ENCODE measurements at regions not wholly inside any gene's neighbourhood (a gene's known extent, or its start where the extent isn't known, plus 50 kb on each side); places are given as distances from the start of the nearest gene placed in this dataset.

DNA sequence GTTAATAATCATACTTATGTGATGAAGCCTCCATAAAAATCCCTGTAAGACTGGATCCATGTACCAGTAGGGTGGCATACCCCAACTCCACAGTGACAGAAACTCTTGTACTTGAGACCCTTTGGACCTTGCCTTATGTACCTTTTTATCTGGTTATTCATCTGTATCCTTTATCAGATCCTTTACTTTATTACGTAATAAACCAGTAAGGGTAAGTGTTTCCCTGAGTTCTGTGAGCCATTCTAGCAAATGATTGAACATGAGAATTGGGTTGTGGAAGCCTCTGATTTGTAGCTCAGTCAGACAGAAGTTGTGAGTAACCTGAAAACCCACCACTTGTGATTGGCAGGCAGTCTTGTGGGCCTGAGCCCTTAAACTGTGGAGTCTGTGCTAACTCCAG is 229.7 kb downstream of the FOXA2 start:
- Histone ChIP-seq H3K9ac (ENCODE audit: insufficient read depth, low read depth, low read length) (no peak overlapping the region), H3K4me1 (ENCODE audit: insufficient read depth, low read length) (no peaks in the 10 kb centered on the region), H3K4me2 (ENCODE audit: low read depth, low read length) (no peak overlapping the region), H3K79me2 (ENCODE audit: insufficient read depth, low read length) (no peaks in the 10 kb centered on the region), H3K9me3 (ENCODE audit: low read length) (no peaks in the 10 kb centered on the region), H4K20me1 (ENCODE audit: insufficient read depth, low read length) (no peaks in the 10 kb centered on the region), H2AFZ (ENCODE audit: low read length) (no peak overlapping the region), H3K27ac (ENCODE audit: extremely low read length, insufficient read depth, low read length) (no peak overlapping the region), H3K27me3 (ENCODE audit: control insufficient read depth in 1 of 2, insufficient read depth in 2 of 2, low read length in 2 of 2) (peaks cover 0 to 9% of the 10 kb centered on the region in 2 experiments; a peak in 2 of 5 replicates), H3K4me3 (replicated peaks in 1 of 3; ENCODE audit: insufficient read depth in 1 of 3, low read depth in 2 of 3, low read length in 3 of 3) (no peak overlapping the region), H3K36me3 (replicated peaks in 1 of 2; ENCODE audit: control insufficient read depth in 1 of 2, insufficient read depth in 2 of 2, low read length in 2 of 2) (no peaks in the 10 kb centered on the region)
- no peak for DNase-seq (ENCODE audit: low spot score)
- 69% methylated on average over 1 of the region's 1 CpG for WGBS (ENCODE audit: low lambda C conversion rate)
- no peak for FAIRE-seq
- POLR2A ChIA-PET: no interaction called here
- CTCF ChIA-PET (ENCODE audit: low intra/inter-chr PET ratio, low total read pairs): no interaction called here
- in situ Hi-C loops (cut with HindIII; ENCODE audit: extremely low pct_ligation_motif_present, low pct_unique_long_range_greater_than_20kb): no loop called here
- intact Hi-C loops (cut with micrococcal nuclease; ENCODE audit: unreplicated experiment): no loop called here
- no TSS peak for BruUV-seq (replicated peaks)
- no peak for ATAC-seq
- TF ChIP-seq MAFF (IDR thresholded peaks at IDR 0.05; ENCODE audit: low read depth, low read length) (no peak), TGIF2 (CRISPR knock-in tag; IDR thresholded peaks at IDR 0.05) (no peak), ZNF367 (CRISPR knock-in tag; IDR thresholded peaks at IDR 0.05; ENCODE audit: borderline replicate concordance) (no peak), E2F2 (CRISPR knock-in tag; IDR thresholded peaks at IDR 0.05; ENCODE audit: borderline replicate concordance) (no peak), AHR (CRISPR knock-in tag; IDR thresholded peaks at IDR 0.05) (no peak), ZGPAT (CRISPR knock-in tag; IDR thresholded peaks at IDR 0.05) (no peak), MEF2D (CRISPR knock-in tag; IDR thresholded peaks at IDR 0.05) (no peak)

DNA sequence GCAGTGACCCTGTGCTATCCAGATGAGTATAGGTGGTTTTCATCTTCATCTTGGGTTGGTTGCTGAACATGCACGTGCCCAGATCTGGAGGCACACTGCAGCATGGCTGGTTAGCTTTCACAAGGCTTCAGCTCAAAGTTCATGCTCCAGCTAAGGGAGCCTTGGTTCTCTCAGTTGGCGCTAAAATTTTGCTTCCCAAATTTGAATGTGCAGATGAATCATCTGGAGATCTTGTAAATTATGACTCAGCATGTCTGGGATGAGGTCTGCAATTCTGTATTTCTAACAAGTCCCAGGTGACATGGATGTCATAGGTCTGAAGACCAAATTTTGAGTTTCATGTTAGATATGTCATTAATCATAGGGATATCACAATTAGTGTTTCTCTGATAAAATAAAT is 230.8 kb downstream of the FOXA2 start:
- H2AFZ ChIP-seq (ENCODE audit: low read length): no peak overlapping the region
- H3K27ac ChIP-seq (ENCODE audit: extremely low read length, insufficient read depth, low read length): no peak overlapping the region
- intact Hi-C loops (cut with micrococcal nuclease; ENCODE audit: unreplicated experiment): no loop called here
- no peaks in the 10 kb centered on the region for H3K79me2 ChIP-seq (ENCODE audit: insufficient read depth, low read length)
- ChIA-PET POLR2A (no interaction called here), CTCF (ENCODE audit: low intra/inter-chr PET ratio, low total read pairs) (no interaction called here)
- no peaks in the 10 kb centered on the region for H4K20me1 ChIP-seq (ENCODE audit: insufficient read depth, low read length)
- BruUV-seq (replicated peaks): no TSS peak
- no peaks in the 10 kb centered on the region for H3K4me1 ChIP-seq (ENCODE audit: insufficient read depth, low read length)
- peaks cover 0 to 17% of the 10 kb centered on the region in 2 experiments; a peak in 3 of 5 replicates for H3K27me3 ChIP-seq (ENCODE audit: control insufficient read depth in 1 of 2, insufficient read depth in 2 of 2, low read length in 2 of 2)
- no peak for ATAC-seq
- H3K9ac ChIP-seq (ENCODE audit: insufficient read depth, low read depth, low read length): no peak overlapping the region
- H3K36me3 ChIP-seq (replicated peaks in 1 of 2; ENCODE audit: control insufficient read depth in 1 of 2, insufficient read depth in 2 of 2, low read length in 2 of 2): no peaks in the 10 kb centered on the region
- no peak for DNase-seq (ENCODE audit: low spot score)
- H3K4me2 ChIP-seq (ENCODE audit: low read depth, low read length): no peak overlapping the region
- in situ Hi-C loops (cut with HindIII; ENCODE audit: extremely low pct_ligation_motif_present, low pct_unique_long_range_greater_than_20kb): no loop called here
- WGBS (ENCODE audit: low lambda C conversion rate): 14% methylated on average over 2 of the region's 2 CpGs
- H3K9me3 ChIP-seq (ENCODE audit: low read length): no peaks in the 10 kb centered on the region
- H3K4me3 ChIP-seq (replicated peaks in 1 of 3; ENCODE audit: insufficient read depth in 1 of 3, low read depth in 2 of 3, low read length in 3 of 3): no peak overlapping the region
- FAIRE-seq: no peak
- TF ChIP-seq ZNF788 (CRISPR knock-in tag; IDR thresholded peaks at IDR 0.05; ENCODE audit: borderline replicate concordance): no peak
- no peak for TF ChIP-seq ZNF614 (CRISPR knock-in tag; IDR thresholded peaks at IDR 0.05; ENCODE audit: borderline replicate concordance)
- peak in 1 of 2 experiments; percentile 21; a peak in 1 of 4 replicates for TF ChIP-seq MAFK (conservative IDR thresholded peaks at IDR 0.05 in 1 of 2, IDR thresholded peaks at IDR 0.05 in 1 of 2; ENCODE audit: low read length in 2 of 2)
- TF ChIP-seq ZSCAN25 (CRISPR knock-in tag; IDR thresholded peaks at IDR 0.05): no peak
- no peak for TF ChIP-seq ZNF207 (IDR thresholded peaks at IDR 0.05; ENCODE audit: borderline replicate concordance)
- TF ChIP-seq HNF4A (CRISPR knock-in tag; IDR thresholded peaks at IDR 0.05): peak; percentile 10; the same call in 1 of the 2 replicates
- no peak for TF ChIP-seq SNAPC2 (CRISPR knock-in tag; IDR thresholded peaks at IDR 0.05)
- TF ChIP-seq, protein P1, sequence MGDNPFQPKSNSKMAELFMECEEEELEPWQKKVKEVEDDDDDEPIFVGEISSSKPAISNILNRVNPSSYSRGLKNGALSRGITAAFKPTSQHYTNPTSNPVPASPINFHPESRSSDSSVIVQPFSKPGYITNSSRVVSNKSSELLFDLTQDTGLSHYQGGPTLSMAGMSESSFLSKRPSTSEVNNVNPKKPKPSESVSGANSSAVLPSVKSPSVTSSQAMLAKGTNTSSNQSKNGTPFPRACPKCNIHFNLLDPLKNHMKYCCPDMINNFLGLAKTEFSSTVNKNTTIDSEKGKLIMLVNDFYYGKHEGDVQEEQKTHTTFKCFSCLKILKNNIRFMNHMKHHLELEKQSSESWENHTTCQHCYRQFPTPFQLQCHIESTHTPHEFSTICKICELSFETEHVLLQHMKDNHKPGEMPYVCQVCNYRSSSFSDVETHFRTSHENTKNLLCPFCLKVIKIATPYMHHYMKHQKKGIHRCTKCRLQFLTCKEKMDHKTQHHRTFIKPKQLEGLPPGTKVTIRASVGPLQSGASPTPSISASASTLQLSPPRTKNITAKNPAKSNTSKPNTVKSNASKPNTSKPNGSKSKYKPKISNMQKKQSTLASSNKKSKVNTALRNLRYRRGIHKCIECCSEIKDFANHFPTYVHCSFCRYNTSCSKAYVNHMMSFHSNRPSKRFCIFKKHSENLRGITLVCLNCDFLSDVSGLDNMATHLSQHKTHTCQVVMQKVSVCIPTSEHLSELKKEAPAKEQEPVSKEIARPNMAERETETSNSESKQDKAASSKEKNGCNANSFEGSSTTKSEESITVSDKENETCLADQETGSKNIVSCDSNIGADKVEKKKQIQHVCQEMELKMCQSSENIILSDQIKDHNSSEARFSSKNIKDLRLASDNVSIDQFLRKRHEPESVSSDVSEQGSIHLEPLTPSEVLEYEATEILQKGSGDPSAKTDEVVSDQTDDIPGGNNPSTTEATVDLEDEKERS (CRISPR knock-in tag; IDR thresholded peaks at IDR 0.05): no peak
- no peak for TF ChIP-seq MED1 (CRISPR knock-in tag; IDR thresholded peaks at IDR 0.05)

All from HepG2 (cell line).